Astrocyte (in vitro differentiated cells and primary cell): ENCODE measurements at regions not wholly inside any gene's neighbourhood (a gene's known extent, or its start where the extent isn't known, plus 50 kb on each side); places are given as distances from the start of the nearest gene placed in this dataset.
"Not testable (repeated sequence)": the region's sequence is repeated elsewhere in the genome, so short reads cannot be mapped to it uniquely, and the experiment has no call there.

Experiments used
- DNase-seq: peaks from one replicate; pipeline ENCODE4 v3.0.0-alpha.2; 2010; ENCODE audit warnings: low read depth
- FAIRE-seq: peaks from 2 replicates; lab custom pipeline; 2011; peaks lifted over from hg19 to GRCh38; lab: Jason Lieb, UNC
- H2AFZ ChIP-seq: 2 replicates; pipeline ENCODE4 v1.6.0; 2012; ENCODE audit warnings: low read depth, low read length, inconsistent platforms
- H3K27ac ChIP-seq: 2 replicates; pipeline ENCODE4 v1.5.1; 2011; ENCODE audit warnings: low read depth, low read length, inconsistent platforms
- H3K27me3 ChIP-seq: 2 replicates; pipeline ENCODE4 v1.6.0; 2011; ENCODE audit warnings: low read length, inconsistent platforms; ENCODE audit not compliant: insufficient read depth
- H3K36me3 ChIP-seq: 2 replicates; pipeline ENCODE4 v1.5.1; 2011; ENCODE audit warnings: low read length, inconsistent platforms; ENCODE audit not compliant: insufficient read depth
- H3K4me1 ChIP-seq: 2 replicates; pipeline ENCODE4 v1.5.1; 2011; ENCODE audit warnings: low read length, inconsistent platforms; ENCODE audit not compliant: insufficient read depth
- H3K4me2 ChIP-seq: 2 replicates; pipeline ENCODE4 v1.6.0; 2012; ENCODE audit warnings: low read length, inconsistent platforms
- H3K4me3 ChIP-seq: 2 replicates; pipeline ENCODE4 v1.5.1; 2011; ENCODE audit warnings: low read depth, mild to moderate bottlenecking, low read length, inconsistent platforms; ENCODE audit not compliant: insufficient read depth
- H3K79me2 ChIP-seq: 2 replicates; pipeline ENCODE4 v1.6.0; 2012; ENCODE audit warnings: mild to moderate bottlenecking, low read length, inconsistent platforms; ENCODE audit not compliant: insufficient read depth
- H3K9ac ChIP-seq: 2 replicates; pipeline ENCODE4 v1.6.0; 2012; ENCODE audit warnings: mild to moderate bottlenecking, low read length, inconsistent platforms
- H3K9me3 ChIP-seq: 2 replicates; pipeline ENCODE4 v1.5.1; 2012; ENCODE audit warnings: low read depth, mild to moderate bottlenecking, low read length, inconsistent platforms; ENCODE audit not compliant: insufficient read depth
- H4K20me1 ChIP-seq: 2 replicates; pipeline ENCODE4 v1.6.0; 2012; ENCODE audit warnings: low read length, inconsistent platforms; ENCODE audit not compliant: insufficient read depth
- H3K27ac Mint-ChIP-seq: one replicate; pipeline ENCODE4 v1.8.0; 2021; ENCODE audit warnings: mild to moderate bottlenecking, mixed read lengths; ENCODE audit not compliant: unreplicated experiment
- H3K27me3 Mint-ChIP-seq: one replicate; pipeline ENCODE4 v1.8.0; 2021; ENCODE audit warnings: low read depth, mixed read lengths; ENCODE audit not compliant: unreplicated experiment
- H3K36me3 Mint-ChIP-seq: one replicate; pipeline ENCODE4 v1.8.0; 2021; ENCODE audit warnings: low read depth, mixed read lengths; ENCODE audit not compliant: unreplicated experiment
- H3K4me1 Mint-ChIP-seq: one replicate; pipeline ENCODE4 v1.8.0; 2021; ENCODE audit warnings: low read depth, mixed read lengths; ENCODE audit not compliant: unreplicated experiment
- H3K4me3 Mint-ChIP-seq: one replicate; pipeline ENCODE4 v1.8.0; 2021; ENCODE audit warnings: mild to moderate bottlenecking, moderate library complexity, mixed read lengths; ENCODE audit not compliant: unreplicated experiment
- H3K9me3 Mint-ChIP-seq: one replicate; pipeline ENCODE4 v1.8.0; 2021; ENCODE audit warnings: mild to moderate bottlenecking, mixed read lengths; ENCODE audit not compliant: unreplicated experiment
- EZH2 ChIP-seq: IDR thresholded peaks from 2 replicates; pipeline ENCODE4 v1.6.1; 2012; ENCODE audit warnings: mild to moderate bottlenecking, low read length, inconsistent platforms; ENCODE audit not compliant: insufficient read depth
- TF ChIP-seq, protein P1 (sequence below): IDR thresholded peaks from 2 replicates; pipeline ENCODE4 v1.5.1; 2011; ENCODE audit warnings: low read depth, mild to moderate bottlenecking, inconsistent platforms, low read length, moderate library complexity; ENCODE audit not compliant: insufficient read depth

GRCh38 chr7:39869888-39870522, 80.1 kb upstream of the CDK13 start:
- not testable (repeated sequence) for H3K4me3 Mint-ChIP-seq, H2AFZ ChIP-seq, FAIRE-seq, H3K27ac Mint-ChIP-seq, H3K9ac ChIP-seq, H3K79me2 ChIP-seq, H3K27me3 Mint-ChIP-seq, H4K20me1 ChIP-seq, H3K36me3 Mint-ChIP-seq, H3K27me3 ChIP-seq, H3K36me3 ChIP-seq, H3K4me1 Mint-ChIP-seq, DNase-seq, H3K4me2 ChIP-seq, H3K4me3 ChIP-seq, H3K27ac ChIP-seq, H3K4me1 ChIP-seq, H3K9me3 Mint-ChIP-seq, H3K9me3 ChIP-seq

- not testable (repeated sequence) for H3K4me3 ChIP-seq, H3K9ac ChIP-seq, H3K4me2 ChIP-seq, H4K20me1 ChIP-seq, H3K4me1 Mint-ChIP-seq, H3K9me3 Mint-ChIP-seq, H3K27me3 ChIP-seq, H3K27ac ChIP-seq, H3K27me3 Mint-ChIP-seq, H3K79me2 ChIP-seq, H3K4me3 Mint-ChIP-seq, H3K36me3 ChIP-seq, H3K4me1 ChIP-seq, H3K9me3 ChIP-seq, H2AFZ ChIP-seq, H3K27ac Mint-ChIP-seq, FAIRE-seq, DNase-seq, H3K36me3 Mint-ChIP-seq
Measured at GRCh38 chr7:39871610-39872009, 78.4 kb upstream of the CDK13 start.

DNA sequence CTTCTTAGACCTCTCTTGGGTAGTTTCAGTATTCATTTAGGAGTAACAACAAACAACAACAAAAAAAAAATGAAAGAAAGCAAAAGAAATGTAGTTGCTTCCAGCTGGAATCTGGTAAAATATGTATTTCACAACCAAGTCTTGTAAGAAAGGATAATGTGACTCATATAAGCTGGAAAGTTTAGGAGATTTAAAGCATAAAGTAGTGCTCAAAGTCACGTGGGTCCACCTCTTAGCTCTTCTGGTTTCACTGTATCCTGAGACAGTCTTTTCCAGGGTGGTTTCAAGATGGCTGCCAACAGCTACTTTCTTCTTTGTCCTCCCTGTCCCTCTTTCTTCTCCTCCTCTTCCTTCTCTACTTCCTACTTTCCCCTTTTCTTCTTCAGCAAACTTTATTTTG, 69.5 kb upstream of the CDK13 start:
- Histone ChIP-seq H3K27ac (no peak overlapping the region), H3K27me3 (no peaks in the 10 kb centered on the region), H3K4me2 (no peak overlapping the region), H4K20me1 (no peaks in the 10 kb centered on the region), H3K4me1 (no peaks in the 10 kb centered on the region), H3K9ac (no peak overlapping the region), H3K4me3 (no peak overlapping the region), H3K79me2 (no peaks in the 10 kb centered on the region), H3K9me3 (no peaks in the 10 kb centered on the region), H3K36me3 (no peaks in the 10 kb centered on the region), H2AFZ (no peak overlapping the region)
- DNase-seq (no peak), FAIRE-seq (no peak)
- H3K36me3 Mint-ChIP-seq, result no peaks in the 10 kb centered on the region
- H3K27me3 Mint-ChIP-seq, result peaks cover 2% of the 10 kb centered on the region
- no peaks in the 10 kb centered on the region for H3K4me1 Mint-ChIP-seq
- no peak for TF ChIP-seq EZH2
- TF ChIP-seq, protein P1, sequence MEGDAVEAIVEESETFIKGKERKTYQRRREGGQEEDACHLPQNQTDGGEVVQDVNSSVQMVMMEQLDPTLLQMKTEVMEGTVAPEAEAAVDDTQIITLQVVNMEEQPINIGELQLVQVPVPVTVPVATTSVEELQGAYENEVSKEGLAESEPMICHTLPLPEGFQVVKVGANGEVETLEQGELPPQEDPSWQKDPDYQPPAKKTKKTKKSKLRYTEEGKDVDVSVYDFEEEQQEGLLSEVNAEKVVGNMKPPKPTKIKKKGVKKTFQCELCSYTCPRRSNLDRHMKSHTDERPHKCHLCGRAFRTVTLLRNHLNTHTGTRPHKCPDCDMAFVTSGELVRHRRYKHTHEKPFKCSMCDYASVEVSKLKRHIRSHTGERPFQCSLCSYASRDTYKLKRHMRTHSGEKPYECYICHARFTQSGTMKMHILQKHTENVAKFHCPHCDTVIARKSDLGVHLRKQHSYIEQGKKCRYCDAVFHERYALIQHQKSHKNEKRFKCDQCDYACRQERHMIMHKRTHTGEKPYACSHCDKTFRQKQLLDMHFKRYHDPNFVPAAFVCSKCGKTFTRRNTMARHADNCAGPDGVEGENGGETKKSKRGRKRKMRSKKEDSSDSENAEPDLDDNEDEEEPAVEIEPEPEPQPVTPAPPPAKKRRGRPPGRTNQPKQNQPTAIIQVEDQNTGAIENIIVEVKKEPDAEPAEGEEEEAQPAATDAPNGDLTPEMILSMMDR, result no peak
- H3K9me3 Mint-ChIP-seq, result peaks cover 2% of the 10 kb centered on the region
- H3K27ac Mint-ChIP-seq, result no peak overlapping the region
- no peak overlapping the region for H3K4me3 Mint-ChIP-seq
